Nephron progenitor cell (in vitro differentiated cells): ENCODE measurements at regions not wholly inside any gene's neighbourhood (a gene's known extent, or its start where the extent isn't known, plus 50 kb on each side); places are given as distances from the start of the nearest gene placed in this dataset.

Source experiments
- DNase-seq: peaks from one replicate; pipeline ENCODE4 v3.0.0; 2021
- H3K27ac Mint-ChIP-seq: 2 replicates; pipeline ENCODE4 v1.8.0; 2021; ENCODE audit warnings: mild to moderate bottlenecking, moderate library complexity, mixed read lengths
- H3K27me3 Mint-ChIP-seq: 2 replicates; pipeline ENCODE4 v1.8.0; 2021; ENCODE audit warnings: mild to moderate bottlenecking, low read depth, mixed read lengths; ENCODE audit not compliant: poor library complexity
- H3K36me3 Mint-ChIP-seq: 2 replicates; pipeline ENCODE4 v1.8.0; 2021; ENCODE audit warnings: low read depth, mixed read lengths
- H3K4me1 Mint-ChIP-seq: 2 replicates; pipeline ENCODE4 v1.8.0; 2021; ENCODE audit warnings: mixed read lengths
- H3K4me3 Mint-ChIP-seq: 2 replicates; pipeline ENCODE4 v1.8.0; 2021; ENCODE audit warnings: mild to moderate bottlenecking, moderate library complexity, mixed read lengths
- H3K9me3 Mint-ChIP-seq: 2 replicates; pipeline ENCODE4 v1.8.0; 2021; ENCODE audit warnings: mild to moderate bottlenecking, moderate library complexity, mixed read lengths
- TF ChIP-seq, protein P1 (sequence below): fragments of 200-600 bp; sonication (generic); IDR thresholded peaks from 2 replicates; pipeline ENCODE4 v1.5.0; 2021; ENCODE audit warnings: antibody characterized with exemption

DNA sequence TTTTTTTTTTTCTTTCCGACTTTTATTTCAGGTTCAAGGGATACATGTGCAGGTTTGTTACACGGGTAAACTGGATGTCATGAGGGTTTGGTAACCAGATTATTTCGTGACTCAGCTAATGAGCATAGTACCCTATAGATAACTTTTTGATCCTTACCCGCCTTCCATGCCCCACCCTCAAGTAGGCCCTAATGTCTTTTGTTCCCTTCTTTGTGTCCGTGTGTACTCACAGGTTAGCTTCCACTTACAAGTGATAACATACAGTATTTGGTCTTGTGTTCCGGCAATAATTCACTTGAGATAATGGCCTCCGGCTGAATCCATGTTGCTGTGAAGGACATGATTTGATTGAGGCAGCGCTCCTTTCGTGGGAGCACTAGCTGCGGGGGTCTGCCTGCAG is 402.8 kb upstream of the SGO1 start:
- peaks cover 10% of the 10 kb centered on the region for H3K4me1 Mint-ChIP-seq
- no peak for DNase-seq
- H3K27ac Mint-ChIP-seq = no peak overlapping the region
- H3K27me3 Mint-ChIP-seq = peaks cover 3% of the 10 kb centered on the region
- H3K36me3 Mint-ChIP-seq = no peaks in the 10 kb centered on the region
- TF ChIP-seq, protein P1, sequence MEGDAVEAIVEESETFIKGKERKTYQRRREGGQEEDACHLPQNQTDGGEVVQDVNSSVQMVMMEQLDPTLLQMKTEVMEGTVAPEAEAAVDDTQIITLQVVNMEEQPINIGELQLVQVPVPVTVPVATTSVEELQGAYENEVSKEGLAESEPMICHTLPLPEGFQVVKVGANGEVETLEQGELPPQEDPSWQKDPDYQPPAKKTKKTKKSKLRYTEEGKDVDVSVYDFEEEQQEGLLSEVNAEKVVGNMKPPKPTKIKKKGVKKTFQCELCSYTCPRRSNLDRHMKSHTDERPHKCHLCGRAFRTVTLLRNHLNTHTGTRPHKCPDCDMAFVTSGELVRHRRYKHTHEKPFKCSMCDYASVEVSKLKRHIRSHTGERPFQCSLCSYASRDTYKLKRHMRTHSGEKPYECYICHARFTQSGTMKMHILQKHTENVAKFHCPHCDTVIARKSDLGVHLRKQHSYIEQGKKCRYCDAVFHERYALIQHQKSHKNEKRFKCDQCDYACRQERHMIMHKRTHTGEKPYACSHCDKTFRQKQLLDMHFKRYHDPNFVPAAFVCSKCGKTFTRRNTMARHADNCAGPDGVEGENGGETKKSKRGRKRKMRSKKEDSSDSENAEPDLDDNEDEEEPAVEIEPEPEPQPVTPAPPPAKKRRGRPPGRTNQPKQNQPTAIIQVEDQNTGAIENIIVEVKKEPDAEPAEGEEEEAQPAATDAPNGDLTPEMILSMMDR = no peak
- H3K4me3 Mint-ChIP-seq = no peak overlapping the region
- H3K9me3 Mint-ChIP-seq = peaks cover 13% of the 10 kb centered on the region

DNA sequence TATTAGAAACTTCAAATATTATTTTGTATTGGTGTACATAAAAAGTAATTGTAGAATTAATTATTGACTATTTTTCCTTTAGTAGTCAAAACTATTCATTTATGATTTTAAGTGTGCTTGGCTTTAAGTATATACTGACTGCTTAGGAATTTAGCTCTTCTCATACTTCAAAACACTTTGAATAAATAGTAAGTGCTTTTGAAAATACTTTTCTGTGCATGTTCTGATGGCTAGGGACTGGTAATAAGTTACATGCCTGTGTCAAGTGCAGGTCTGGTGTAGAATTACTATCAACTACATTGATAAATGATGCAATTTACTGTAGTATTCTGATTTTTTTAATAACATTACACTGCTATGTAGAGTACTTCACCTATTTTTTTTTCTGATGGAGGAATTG is 397.6 kb upstream of the SGO1 start:
- TF ChIP-seq, protein P1 = no peak
- Mint-ChIP-seq H3K27me3 (no peaks in the 10 kb centered on the region), H3K9me3 (no peaks in the 10 kb centered on the region), H3K4me1 (no peaks in the 10 kb centered on the region), H3K27ac (no peak overlapping the region), H3K36me3 (no peaks in the 10 kb centered on the region), H3K4me3 (no peak overlapping the region)
- DNase-seq = no peak

DNA sequence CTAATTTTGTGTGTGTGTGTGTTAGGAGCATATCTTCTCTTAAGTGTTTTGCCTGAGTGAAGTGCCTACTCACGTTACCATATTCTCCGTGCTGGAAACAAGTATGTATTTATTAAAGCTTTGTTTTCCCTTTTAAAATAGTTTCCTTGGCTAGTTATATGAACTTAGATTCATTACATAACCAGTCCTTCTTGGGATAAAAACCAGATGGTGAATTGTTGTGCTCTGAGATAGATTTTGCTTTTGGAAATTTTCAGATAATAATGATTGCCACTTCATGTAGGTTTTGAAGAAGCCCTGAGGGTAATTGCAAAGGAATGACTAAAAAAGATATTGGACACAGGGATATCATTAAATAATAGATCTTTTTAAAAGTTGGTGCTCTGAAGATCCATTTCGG is 390.2 kb upstream of the SGO1 start:
- no peaks in the 10 kb centered on the region for H3K9me3 Mint-ChIP-seq
- no peak overlapping the region for H3K27ac Mint-ChIP-seq
- no peaks in the 10 kb centered on the region for H3K27me3 Mint-ChIP-seq
- no peak for DNase-seq
- H3K36me3 Mint-ChIP-seq = no peaks in the 10 kb centered on the region
- TF ChIP-seq, protein P1 = no peak
- no peaks in the 10 kb centered on the region for H3K4me1 Mint-ChIP-seq
- no peak overlapping the region for H3K4me3 Mint-ChIP-seq

DNA sequence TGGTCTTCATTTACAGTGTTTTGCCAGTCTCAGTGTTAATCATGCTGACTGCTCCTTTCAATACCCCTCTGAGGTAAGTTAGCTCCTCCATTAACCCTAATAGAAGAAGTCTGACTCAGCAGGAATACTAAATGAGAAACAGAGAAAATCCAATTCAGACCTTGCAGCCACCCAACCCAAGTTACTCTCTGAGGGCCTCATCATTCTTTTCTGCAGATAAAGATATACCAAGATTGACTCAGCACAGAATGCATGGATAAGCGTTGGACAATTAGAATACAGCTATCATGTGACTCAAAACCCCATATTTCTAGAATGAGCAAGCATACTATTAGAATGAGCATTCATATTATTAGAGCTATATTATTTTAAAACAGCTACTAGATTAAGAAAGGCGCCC is 389.1 kb upstream of the SGO1 start:
- H3K4me1 Mint-ChIP-seq = no peaks in the 10 kb centered on the region
- TF ChIP-seq, protein P1 = no peak
- no peak overlapping the region for H3K4me3 Mint-ChIP-seq
- no peak overlapping the region for H3K27ac Mint-ChIP-seq
- H3K9me3 Mint-ChIP-seq = no peaks in the 10 kb centered on the region
- H3K36me3 Mint-ChIP-seq = no peaks in the 10 kb centered on the region
- no peak for DNase-seq
- H3K27me3 Mint-ChIP-seq = no peaks in the 10 kb centered on the region

DNA sequence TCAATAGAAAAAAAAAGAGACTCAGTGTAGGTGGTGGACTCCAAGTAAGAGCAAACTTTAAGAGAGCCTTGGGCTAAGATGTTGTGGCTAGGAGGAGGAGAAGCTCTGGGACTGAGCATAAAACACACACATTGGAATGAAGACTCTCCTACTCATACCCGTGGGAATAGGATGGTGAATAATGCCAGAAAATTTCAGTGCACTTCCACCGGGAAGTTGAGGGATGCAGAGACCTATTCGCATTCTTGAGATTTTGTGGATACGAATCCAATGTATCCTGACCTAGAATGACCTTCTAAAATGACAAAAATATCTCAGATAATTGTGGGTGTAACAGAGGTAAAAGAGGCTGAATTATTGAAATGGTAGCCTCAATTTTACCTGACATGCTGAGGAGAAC is 388.7 kb upstream of the SGO1 start:
- Mint-ChIP-seq H3K4me3 (no peak overlapping the region), H3K27ac (no peak overlapping the region), H3K36me3 (no peaks in the 10 kb centered on the region), H3K27me3 (no peaks in the 10 kb centered on the region), H3K4me1 (no peaks in the 10 kb centered on the region), H3K9me3 (no peaks in the 10 kb centered on the region)
- DNase-seq = no peak
- TF ChIP-seq, protein P1 = no peak

DNA sequence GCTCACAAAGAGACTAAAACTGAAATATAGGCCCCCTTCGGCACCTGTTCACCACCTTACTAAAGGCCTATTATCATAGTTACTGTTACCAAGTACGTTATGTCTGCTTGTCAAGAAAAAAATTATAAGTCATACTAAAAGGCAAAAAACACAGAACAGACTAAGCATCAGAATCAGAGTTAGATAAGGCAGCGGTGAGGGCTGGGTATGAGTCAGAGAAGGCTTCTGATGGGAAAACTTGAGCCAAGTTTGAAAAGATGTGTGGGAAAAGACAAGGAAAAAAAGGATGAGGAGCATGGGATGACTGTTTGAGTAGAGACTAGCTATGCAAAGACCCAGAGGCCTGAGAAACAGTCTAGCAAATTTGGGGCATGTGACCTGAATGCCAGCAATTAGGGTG is 387.2 kb upstream of the SGO1 start:
- Mint-ChIP-seq H3K4me1 (no peaks in the 10 kb centered on the region), H3K4me3 (no peak overlapping the region), H3K27ac (no peak overlapping the region), H3K36me3 (no peaks in the 10 kb centered on the region), H3K27me3 (no peaks in the 10 kb centered on the region), H3K9me3 (no peaks in the 10 kb centered on the region)
- DNase-seq = no peak
- TF ChIP-seq, protein P1 = no peak
